Mesothelial cell of epicardium (in vitro differentiated cells): ENCODE measurements at regions not wholly inside any gene's neighbourhood (a gene's known extent, or its start where the extent isn't known, plus 50 kb on each side); places are given as distances from the start of the nearest gene placed in this dataset.

Source experiments
- DNase-seq, 2 experiments: peaks; one replicate each; pipeline ENCODE4 v3.0.0; 2021; ENCODE audit warnings: low spot score in 2 of 2; ENCODE audit not compliant: unreplicated experiment in 2 of 2
- H3K27ac Mint-ChIP-seq: 2 replicates; pipeline ENCODE4 v1.8.0; 2021; ENCODE audit warnings: mixed read lengths
- H3K27me3 Mint-ChIP-seq: 2 replicates; pipeline ENCODE4 v1.8.0; 2021; ENCODE audit warnings: low read depth, mixed read lengths
- H3K36me3 Mint-ChIP-seq: 2 replicates; pipeline ENCODE4 v1.8.0; 2021; ENCODE audit warnings: mixed read lengths
- H3K4me1 Mint-ChIP-seq: 2 replicates; pipeline ENCODE4 v1.8.0; 2021; ENCODE audit warnings: mixed read lengths
- H3K4me3 Mint-ChIP-seq: 2 replicates; pipeline ENCODE4 v1.8.0; 2021; ENCODE audit warnings: mild to moderate bottlenecking, moderate library complexity, mixed read lengths
- H3K9me3 Mint-ChIP-seq: 2 replicates; pipeline ENCODE4 v1.8.0; 2021; ENCODE audit warnings: mixed read lengths
- CTCF ChIP-seq: fragments of 200-600 bp; sonication (generic); IDR thresholded peaks from one replicate; pipeline ENCODE4 v1.5.0; 2021; ENCODE audit warnings: antibody characterized with exemption; ENCODE audit not compliant: unreplicated experiment

GRCh38 chr12:28766398-28766797, 382.7 kb upstream of the FAR2 start:
- H3K4me1 Mint-ChIP-seq = no peaks in the 10 kb centered on the region
- H3K4me3 Mint-ChIP-seq = no peak overlapping the region
- H3K27me3 Mint-ChIP-seq = no peaks in the 10 kb centered on the region
- H3K9me3 Mint-ChIP-seq = no peaks in the 10 kb centered on the region
- DNase-seq = no peak
- no peak overlapping the region for H3K27ac Mint-ChIP-seq
- TF ChIP-seq CTCF = no peak
- no peaks in the 10 kb centered on the region for H3K36me3 Mint-ChIP-seq

GRCh38 chr12:28767836-28768348, 381.2 kb upstream of the FAR2 start:
- TF ChIP-seq CTCF = no peak
- Mint-ChIP-seq H3K9me3 (no peaks in the 10 kb centered on the region), H3K36me3 (no peaks in the 10 kb centered on the region), H3K4me1 (no peaks in the 10 kb centered on the region), H3K27ac (no peak overlapping the region), H3K4me3 (no peak overlapping the region), H3K27me3 (no peaks in the 10 kb centered on the region)
- DNase-seq = no peak

DNA sequence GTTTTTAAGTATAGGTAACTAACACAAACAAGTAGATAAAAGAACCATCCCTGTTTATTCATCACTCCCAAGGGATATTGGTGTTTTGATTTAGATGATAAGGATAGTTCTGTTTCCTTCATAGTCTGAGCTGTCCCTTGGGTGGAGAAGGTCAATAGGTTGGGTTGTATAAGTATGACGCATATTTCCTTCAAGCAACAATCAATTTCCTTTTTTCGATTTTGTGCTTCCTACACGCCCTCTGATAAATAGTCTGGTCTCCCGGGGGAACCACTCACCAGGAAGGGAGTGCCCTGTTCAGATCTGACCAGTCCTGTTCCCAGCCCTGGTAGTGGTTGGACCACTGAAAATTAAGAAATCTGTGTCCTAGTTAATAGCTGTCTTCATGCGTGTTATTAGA, 378.8 kb upstream of the FAR2 start:
- Mint-ChIP-seq H3K27ac (no peak overlapping the region), H3K4me3 (no peak overlapping the region), H3K27me3 (no peaks in the 10 kb centered on the region), H3K36me3 (no peaks in the 10 kb centered on the region), H3K4me1 (no peaks in the 10 kb centered on the region), H3K9me3 (no peaks in the 10 kb centered on the region)
- no peak for TF ChIP-seq CTCF
- DNase-seq = no peak

GRCh38 chr12:28771968-28772367, 377.1 kb upstream of the FAR2 start:
- Mint-ChIP-seq H3K9me3 (no peaks in the 10 kb centered on the region), H3K27me3 (no peaks in the 10 kb centered on the region), H3K27ac (no peak overlapping the region), H3K4me3 (no peak overlapping the region), H3K36me3 (no peaks in the 10 kb centered on the region), H3K4me1 (peaks cover 7% of the 10 kb centered on the region)
- no peak for DNase-seq
- TF ChIP-seq CTCF = no peak

GRCh38 chr12:28775556-28775955, 373.5 kb upstream of the FAR2 start:
- no peak overlapping the region for H3K27ac Mint-ChIP-seq
- no peak for DNase-seq
- H3K4me3 Mint-ChIP-seq = no peak overlapping the region
- no peaks in the 10 kb centered on the region for H3K9me3 Mint-ChIP-seq
- H3K4me1 Mint-ChIP-seq = peaks cover 13% of the 10 kb centered on the region
- H3K27me3 Mint-ChIP-seq = no peaks in the 10 kb centered on the region
- TF ChIP-seq CTCF = no peak
- no peaks in the 10 kb centered on the region for H3K36me3 Mint-ChIP-seq

DNA sequence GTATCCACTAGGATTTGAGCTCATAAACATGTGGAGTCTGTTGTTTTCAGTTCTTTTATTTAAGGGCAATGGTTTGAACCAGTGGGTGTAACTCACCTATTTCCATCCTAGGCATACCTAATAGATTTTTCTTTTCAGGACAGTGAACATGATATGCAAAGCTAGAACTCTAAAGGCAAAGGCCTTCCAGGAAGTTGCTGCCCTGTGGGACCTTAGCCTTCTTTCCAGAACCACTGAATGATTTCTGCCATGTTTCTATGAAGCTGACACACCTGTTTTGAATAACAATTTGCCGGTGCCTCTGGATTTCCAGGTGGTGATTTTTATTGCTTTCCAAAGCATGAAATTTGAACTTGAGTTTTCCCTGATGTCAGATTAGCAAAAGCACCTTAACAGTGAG, 372.9 kb upstream of the FAR2 start:
- Mint-ChIP-seq H3K36me3 (no peaks in the 10 kb centered on the region), H3K4me1 (peaks cover 13% of the 10 kb centered on the region), H3K9me3 (no peaks in the 10 kb centered on the region), H3K27me3 (no peaks in the 10 kb centered on the region), H3K4me3 (no peak overlapping the region), H3K27ac (no peak overlapping the region)
- no peak for TF ChIP-seq CTCF
- DNase-seq = no peak
